ENCODE measurements at regions not wholly inside any gene's neighbourhood (a gene's known extent, or its start where the extent isn't known, plus 50 kb on each side); places are given as distances from the start of the nearest gene placed in this dataset.

DNA sequence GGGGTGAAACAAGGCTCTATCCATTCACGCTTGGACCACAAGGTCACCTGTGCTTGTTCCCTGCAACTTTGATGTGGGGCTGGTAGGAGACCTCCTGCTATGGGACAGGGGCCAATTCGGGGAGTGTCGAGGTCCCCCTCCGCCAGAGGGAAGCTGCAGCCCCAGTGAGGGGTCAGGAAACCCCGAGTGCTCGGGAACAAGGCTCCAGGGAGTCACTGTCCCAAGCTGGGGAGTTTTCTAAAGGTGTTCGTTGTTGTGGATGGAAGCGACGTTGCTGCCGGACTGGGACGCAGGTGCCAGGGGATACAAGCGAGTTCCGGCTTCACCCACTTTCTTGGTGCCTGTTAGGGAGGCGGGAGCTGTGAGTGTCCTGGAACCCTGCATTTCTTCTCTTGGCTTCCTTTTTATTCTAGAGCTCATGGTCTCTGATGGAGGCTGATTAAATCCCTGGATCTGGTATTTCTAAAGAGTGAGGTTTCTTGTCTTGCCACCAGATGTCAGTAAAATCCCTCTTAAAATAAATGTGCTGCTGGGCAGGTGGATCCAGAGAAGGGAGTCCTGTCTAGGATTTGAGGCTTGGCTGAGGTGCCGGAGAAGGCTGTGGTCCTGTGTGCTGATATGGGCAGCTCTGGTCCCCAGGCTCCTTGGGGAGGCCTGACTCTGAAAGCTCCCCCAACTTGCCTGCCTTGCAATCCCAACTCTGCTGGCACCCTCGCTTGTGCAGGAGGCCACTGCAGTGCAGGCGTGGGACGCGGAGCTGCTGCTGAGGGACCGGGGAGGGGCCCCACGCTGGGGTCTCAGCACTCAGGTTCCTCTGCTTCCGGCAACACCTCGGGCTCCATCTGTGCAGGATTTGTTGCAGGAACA lies 153.9 kb downstream of the TEX29 start:
- TF ChIP-seq CTCF (IDR thresholded peaks at IDR 0.05) (peak; percentile 32 to 69 (median 58)), POLR2A (IDR thresholded peaks at IDR 0.05) (no peak)
